ENCODE measurements at regions not wholly inside any gene's neighbourhood (a gene's known extent, or its start where the extent isn't known, plus 50 kb on each side); places are given as distances from the start of the nearest gene placed in this dataset.

- ChIA-PET CTCF (no interaction called here), POLR2A (no interaction called here)
- H2AFZ ChIP-seq (ENCODE audit: low read depth, low read length), result no peak overlapping the region
- no peaks in the 10 kb centered on the region for H4K20me1 ChIP-seq (replicated peaks; ENCODE audit: control insufficient read depth, extremely low read depth, insufficient read depth, low read length)
- no peaks in the 10 kb centered on the region for H3K27me3 ChIP-seq (ENCODE audit: control insufficient read depth in 2 of 2, insufficient read depth in 2 of 2, low read length in 2 of 2)
- intact Hi-C loops (cut with micrococcal nuclease), result no loop called here
- no peaks in the 10 kb centered on the region for H3K36me3 ChIP-seq (ENCODE audit: control insufficient read depth in 2 of 2, extremely low read depth in 1 of 2, insufficient read depth in 2 of 2, low read length in 2 of 2)
- BruUV-seq (replicated peaks), result no TSS peak
- dilution Hi-C loops (cut with MboI; ENCODE audit: extremely low pct_ligation_motif_present, low sequenced_read_pairs), result no loop called here
- TF ChIP-seq POLR2A (IDR thresholded peaks at IDR 0.05; ENCODE audit: low read depth, low read length), result no peak
- TF ChIP-seq GATA2 (IDR thresholded peaks at IDR 0.05; ENCODE audit: insufficient read depth, insufficient read length, low read depth, low read length), result no peak
- no peak for TF ChIP-seq CTCF (IDR thresholded peaks at IDR 0.05; ENCODE audit: extremely low read depth in 1 of 2, insufficient read depth in 1 of 2, low read depth in 1 of 2, low read length in 2 of 2)
- no peak for TF ChIP-seq FOS (IDR thresholded peaks at IDR 0.05; ENCODE audit: borderline replicate concordance, insufficient read depth, low read length)
- TF ChIP-seq EZH2 (IDR thresholded peaks at IDR 0.05; ENCODE audit: borderline replicate concordance, low read depth, low read length, severe bottlenecking), result no peak
- no peak for TF ChIP-seq JUN (IDR thresholded peaks at IDR 0.05; ENCODE audit: borderline replicate concordance, insufficient read depth, insufficient read length, low read depth)
- TF ChIP-seq POLR2AphosphoS5 (IDR thresholded peaks at IDR 0.05; ENCODE audit: insufficient read depth, low read depth, low read length), result no peak
- no peak for TF ChIP-seq MAX (IDR thresholded peaks at IDR 0.05; ENCODE audit: insufficient read depth, insufficient read length)
- TF ChIP-seq MYC (IDR thresholded peaks at IDR 0.05; ENCODE audit: low read depth, low read length), result no peak
- FAIRE-seq, result no peak
- no peak overlapping the region for H3K4me3 ChIP-seq (replicated peaks in 1 of 3; ENCODE audit: insufficient read depth in 1 of 3, low read depth in 1 of 3, low read length in 3 of 3)
- no peaks in the 10 kb centered on the region for H3K4me1 ChIP-seq (ENCODE audit: control insufficient read depth, extremely low read depth, insufficient read depth, low read length)
- no peak overlapping the region for H3K4me2 ChIP-seq (ENCODE audit: insufficient read depth, low read length)
- DNase-seq (ENCODE audit: low read depth, low spot score), result no peak
- no peak overlapping the region for H3K27ac ChIP-seq (ENCODE audit: insufficient read depth, low read depth, low read length)
- no peak overlapping the region for H3K9ac ChIP-seq (replicated peaks; ENCODE audit: extremely low read depth, insufficient read depth, low read length)
- H3K9me1 ChIP-seq (replicated peaks; ENCODE audit: control insufficient read depth, extremely low read depth, insufficient read depth, low read length), result no peaks in the 10 kb centered on the region
- no peaks in the 10 kb centered on the region for H3K9me3 ChIP-seq (replicated peaks; ENCODE audit: control insufficient read depth, insufficient read depth, low read length)
- H3K79me2 ChIP-seq (ENCODE audit: control insufficient read depth, insufficient read depth, low read length), result no peaks in the 10 kb centered on the region
Observed at GRCh38 chr4:60326735-60327134, 873.4 kb upstream of the ADGRL3 start.
